ENCODE measurements at regions not wholly inside any gene's neighbourhood (a gene's known extent, or its start where the extent isn't known, plus 50 kb on each side); places are given as distances from the start of the nearest gene placed in this dataset.

DNA sequence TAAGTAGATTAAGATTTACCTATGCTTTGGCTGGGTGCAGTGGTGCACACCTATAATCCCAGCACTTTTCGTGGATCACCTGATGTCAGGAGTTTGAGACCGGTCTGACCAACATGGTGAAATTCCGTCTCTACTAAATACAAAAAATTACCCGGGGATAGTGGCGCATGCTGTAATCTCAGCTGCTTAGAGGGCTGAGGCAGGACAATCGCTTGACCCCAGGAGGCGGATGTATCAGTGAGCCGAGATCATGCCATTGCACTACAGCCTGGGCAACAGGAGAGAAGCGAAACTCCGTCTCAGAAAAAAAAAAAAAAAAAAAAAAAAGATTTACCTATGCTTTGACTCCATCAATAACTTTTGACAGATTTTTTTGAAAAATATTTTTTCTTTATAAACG, 267.1 kb upstream of the SEMA6A start:
- no peak for FAIRE-seq
- DNase-seq (ENCODE audit: insufficient read length): no peak

DNA sequence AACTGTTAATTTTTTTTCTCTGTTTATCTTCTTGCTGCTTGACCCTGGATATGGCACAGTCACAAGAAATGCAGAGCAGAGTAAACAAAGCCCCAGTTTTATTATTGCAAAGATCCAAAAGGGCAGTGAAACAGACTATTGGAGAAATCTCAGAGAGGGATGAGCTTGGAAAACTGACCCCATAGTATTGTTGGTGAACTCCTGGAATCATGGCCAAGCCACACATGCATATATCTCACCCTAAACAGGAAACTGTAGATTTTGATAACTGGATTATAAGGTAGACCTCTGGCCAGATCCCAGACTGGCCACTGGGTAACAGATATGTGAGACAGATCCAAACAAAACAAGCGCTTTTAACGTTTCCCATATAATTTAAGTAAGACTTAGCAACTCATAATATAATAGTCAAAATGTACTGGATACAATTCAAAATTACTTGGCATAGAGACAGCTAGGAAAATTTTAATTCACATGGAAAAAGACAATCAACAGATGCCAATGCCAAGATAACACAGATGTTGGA, 263.5 kb upstream of the SEMA6A start:
- no peak for FAIRE-seq
- no peak for DNase-seq (ENCODE audit: insufficient read length)
- TF ChIP-seq TAF1 (IDR thresholded peaks at IDR 0.05; ENCODE audit: borderline replicate concordance, low read depth, low read length) (no peak), POLR2AphosphoS5 (IDR thresholded peaks at IDR 0.05; ENCODE audit: low read depth, low read length) (no peak), POLR2A (IDR thresholded peaks at IDR 0.05; ENCODE audit: low read depth, low read length) (no peak)

More for the DNA sequence above, 267.1 kb upstream of the SEMA6A start:
- no peak for TF ChIP-seq TAF1 (IDR thresholded peaks at IDR 0.05; ENCODE audit: borderline replicate concordance, low read depth, low read length)
- TF ChIP-seq POLR2AphosphoS5 (IDR thresholded peaks at IDR 0.05; ENCODE audit: low read depth, low read length): no peak
- TF ChIP-seq POLR2A (IDR thresholded peaks at IDR 0.05; ENCODE audit: low read depth, low read length): no peak

DNA sequence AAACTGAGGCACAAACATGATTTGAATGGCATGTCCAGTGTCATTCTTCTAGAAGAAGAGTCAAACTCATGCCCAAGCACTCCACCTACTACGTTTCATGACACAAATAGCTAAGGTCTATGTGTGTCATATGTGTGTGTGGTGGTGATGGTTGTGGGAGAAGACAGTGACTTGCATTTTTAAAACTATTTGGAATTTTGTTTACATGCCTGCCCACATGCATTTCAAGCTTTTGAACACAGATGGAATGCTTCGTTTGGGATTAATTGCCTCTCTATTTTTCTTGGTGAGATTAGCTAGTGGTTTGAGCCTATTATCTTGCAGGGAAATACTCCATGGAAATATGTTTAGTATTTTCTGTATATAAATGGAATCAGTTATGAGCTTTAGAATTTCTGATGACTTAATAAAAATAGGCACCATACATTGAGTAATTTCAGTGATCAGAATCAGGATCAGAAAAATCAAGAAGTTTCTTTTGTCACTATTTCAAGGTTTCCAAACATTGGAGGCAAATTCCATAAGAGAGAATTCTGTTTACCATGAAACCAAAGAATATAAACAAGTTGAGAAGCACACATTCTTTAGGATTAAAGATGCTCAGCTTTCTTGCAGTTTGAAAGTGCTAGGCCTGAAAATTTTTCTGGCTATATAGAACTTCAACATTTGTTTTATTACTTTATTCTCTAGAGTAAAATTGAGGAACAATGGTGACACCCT, 260.3 kb upstream of the SEMA6A start:
- no peak for FAIRE-seq
- TF ChIP-seq POLR2A (IDR thresholded peaks at IDR 0.05; ENCODE audit: low read depth, low read length) (no peak), TAF1 (IDR thresholded peaks at IDR 0.05; ENCODE audit: borderline replicate concordance, low read depth, low read length) (no peak), POLR2AphosphoS5 (IDR thresholded peaks at IDR 0.05; ENCODE audit: low read depth, low read length) (no peak)
- DNase-seq (ENCODE audit: insufficient read length): no peak

DNA sequence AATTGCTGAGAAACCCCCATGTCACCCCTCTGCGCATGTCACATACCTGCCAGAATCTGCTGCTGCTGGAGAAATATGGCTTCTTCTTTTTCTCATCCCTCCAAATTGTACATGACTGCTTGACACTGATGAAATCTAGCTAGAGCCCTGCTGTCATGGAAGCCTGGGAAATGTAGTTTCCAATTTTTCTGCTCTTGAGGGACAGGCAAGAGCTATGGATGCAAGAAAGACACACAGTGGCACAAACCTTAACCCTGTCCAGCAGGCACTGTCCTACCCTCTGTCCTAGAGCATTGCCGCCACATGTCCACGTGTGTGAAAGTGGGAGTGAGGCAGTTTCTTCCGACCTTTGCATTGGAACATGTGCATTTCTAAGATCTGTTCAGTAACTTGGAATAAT, 255.5 kb upstream of the SEMA6A start:
- no peak for FAIRE-seq
- TF ChIP-seq POLR2A (IDR thresholded peaks at IDR 0.05; ENCODE audit: low read depth, low read length) (no peak), POLR2AphosphoS5 (IDR thresholded peaks at IDR 0.05; ENCODE audit: low read depth, low read length) (no peak), TAF1 (IDR thresholded peaks at IDR 0.05; ENCODE audit: borderline replicate concordance, low read depth, low read length) (no peak)

DNA sequence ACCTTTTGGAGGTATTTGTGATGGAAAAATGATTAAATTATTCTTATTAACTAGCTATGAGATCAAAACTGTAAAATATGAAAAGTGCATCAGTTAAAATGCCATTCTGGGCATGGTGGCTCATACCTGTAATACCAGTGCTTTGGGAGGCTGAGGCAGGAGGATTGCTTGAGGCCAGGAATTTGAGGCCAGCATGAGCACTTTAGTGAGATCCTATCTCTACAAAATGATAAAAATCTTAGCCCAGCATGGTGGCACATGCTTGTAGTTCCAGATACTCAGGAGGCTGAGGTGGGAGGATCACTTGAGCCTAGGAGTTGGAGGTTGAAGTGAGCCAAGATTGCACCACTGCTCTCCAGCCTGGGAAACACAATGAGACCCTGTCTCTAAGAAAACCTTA, 252.5 kb upstream of the SEMA6A start:
- DNase-seq (ENCODE audit: insufficient read length): no peak
- no peak for FAIRE-seq
- TF ChIP-seq POLR2A (IDR thresholded peaks at IDR 0.05; ENCODE audit: low read depth, low read length) (no peak), POLR2AphosphoS5 (IDR thresholded peaks at IDR 0.05; ENCODE audit: low read depth, low read length) (no peak), TAF1 (IDR thresholded peaks at IDR 0.05; ENCODE audit: borderline replicate concordance, low read depth, low read length) (no peak)

More for the DNA sequence above, 255.5 kb upstream of the SEMA6A start:
- no peak for DNase-seq (ENCODE audit: insufficient read length)

- TF ChIP-seq TAF1 (IDR thresholded peaks at IDR 0.05; ENCODE audit: borderline replicate concordance, low read depth, low read length) (no peak), POLR2A (IDR thresholded peaks at IDR 0.05; ENCODE audit: low read depth, low read length) (no peak), POLR2AphosphoS5 (IDR thresholded peaks at IDR 0.05; ENCODE audit: low read depth, low read length) (no peak)
- DNase-seq (ENCODE audit: insufficient read length) (no peak), FAIRE-seq (no peak)
Observed at GRCh38 chr5:116825486-116825885, 250.9 kb upstream of the SEMA6A start.

- FAIRE-seq: peak; percentile 5
- TF ChIP-seq POLR2AphosphoS5 (IDR thresholded peaks at IDR 0.05; ENCODE audit: low read depth, low read length): no peak
- TF ChIP-seq TAF1 (IDR thresholded peaks at IDR 0.05; ENCODE audit: borderline replicate concordance, low read depth, low read length): no peak
- TF ChIP-seq POLR2A (IDR thresholded peaks at IDR 0.05; ENCODE audit: low read depth, low read length): no peak
- DNase-seq (ENCODE audit: insufficient read length): no peak
Observed at GRCh38 chr5:116824751-116825438, 250.3 kb upstream of the SEMA6A start.

- DNase-seq (ENCODE audit: insufficient read length) (no peak), FAIRE-seq (no peak)
- no peak for TF ChIP-seq TAF1 (IDR thresholded peaks at IDR 0.05; ENCODE audit: borderline replicate concordance, low read depth, low read length)
- TF ChIP-seq POLR2A (IDR thresholded peaks at IDR 0.05; ENCODE audit: low read depth, low read length): no peak
- no peak for TF ChIP-seq POLR2AphosphoS5 (IDR thresholded peaks at IDR 0.05; ENCODE audit: low read depth, low read length)
Observed at GRCh38 chr5:116814626-116815385, 240.2 kb upstream of the SEMA6A start.

DNA sequence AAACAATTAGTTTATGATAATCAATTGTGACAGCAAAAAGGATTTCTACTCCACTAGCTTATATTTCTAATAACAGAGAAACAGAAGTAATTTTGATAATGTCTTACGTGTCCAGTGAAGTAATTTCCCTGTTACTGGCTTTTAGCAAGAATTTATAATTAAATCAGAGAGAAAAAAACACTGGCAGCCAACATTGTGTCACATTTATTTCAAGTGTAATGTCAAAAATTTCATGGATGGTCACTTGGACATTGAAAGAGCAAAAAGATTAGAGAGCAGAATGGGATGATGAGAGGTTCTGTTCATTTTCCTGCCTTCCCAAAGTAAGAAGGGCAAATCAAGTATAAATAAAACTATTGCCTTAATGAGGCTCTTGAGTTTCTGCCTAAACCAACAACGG, 239.3 kb upstream of the SEMA6A start:
- no peak for TF ChIP-seq POLR2A (IDR thresholded peaks at IDR 0.05; ENCODE audit: low read depth, low read length)
- TF ChIP-seq POLR2AphosphoS5 (IDR thresholded peaks at IDR 0.05; ENCODE audit: low read depth, low read length): no peak
- TF ChIP-seq TAF1 (IDR thresholded peaks at IDR 0.05; ENCODE audit: borderline replicate concordance, low read depth, low read length): no peak
- FAIRE-seq (no peak), DNase-seq (ENCODE audit: insufficient read length) (no peak)

DNA sequence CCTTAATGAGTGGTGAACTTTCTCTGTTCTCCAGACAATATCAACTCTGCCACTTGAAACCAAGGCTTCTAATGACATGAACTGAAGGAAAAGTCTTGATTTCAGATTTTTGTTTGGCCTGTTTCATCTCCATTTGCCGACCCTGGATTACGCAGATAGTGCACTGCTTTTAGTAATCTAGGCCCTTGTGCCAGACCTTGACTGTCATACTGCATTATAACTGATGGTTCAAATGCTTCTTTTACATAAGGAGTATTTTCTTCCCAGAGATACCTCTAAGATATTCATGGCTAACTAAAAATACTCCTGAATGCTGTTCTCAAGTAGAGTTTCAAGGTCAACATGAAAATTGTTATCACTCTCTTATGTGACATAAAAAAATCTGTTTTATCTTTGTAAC, 238.7 kb upstream of the SEMA6A start:
- FAIRE-seq: no peak
- DNase-seq (ENCODE audit: insufficient read length): no peak

DNA sequence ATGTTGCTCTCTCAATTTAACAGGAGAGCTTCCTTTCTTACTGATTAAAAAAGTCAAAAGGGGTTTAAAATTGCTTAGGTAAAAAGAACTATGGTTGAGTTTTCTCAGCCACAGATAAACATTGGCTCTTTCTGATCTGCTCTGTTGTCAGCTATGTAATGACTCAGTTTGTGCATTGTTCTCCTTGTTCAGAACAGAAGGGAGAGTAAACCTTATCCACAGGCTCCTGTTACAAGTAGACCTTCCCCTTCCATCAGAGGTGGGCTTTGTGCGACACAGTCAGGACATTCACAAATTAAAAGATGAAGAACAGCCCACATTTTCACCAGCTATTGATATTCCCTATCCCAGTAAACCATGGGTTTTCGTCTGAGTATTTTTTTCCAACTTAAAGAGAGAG, 236.3 kb upstream of the SEMA6A start:
- no peak for FAIRE-seq

More for the DNA sequence above, 238.7 kb upstream of the SEMA6A start:
- TF ChIP-seq TAF1 (IDR thresholded peaks at IDR 0.05; ENCODE audit: borderline replicate concordance, low read depth, low read length) (no peak), POLR2A (IDR thresholded peaks at IDR 0.05; ENCODE audit: low read depth, low read length) (no peak), POLR2AphosphoS5 (IDR thresholded peaks at IDR 0.05; ENCODE audit: low read depth, low read length) (no peak)

More for the DNA sequence above, 236.3 kb upstream of the SEMA6A start:
- DNase-seq (ENCODE audit: insufficient read length): no peak
- TF ChIP-seq TAF1 (IDR thresholded peaks at IDR 0.05; ENCODE audit: borderline replicate concordance, low read depth, low read length) (no peak), POLR2AphosphoS5 (IDR thresholded peaks at IDR 0.05; ENCODE audit: low read depth, low read length) (no peak), POLR2A (IDR thresholded peaks at IDR 0.05; ENCODE audit: low read depth, low read length) (no peak)

All from GM12892 (cell line).